GM12873 (cell line): ENCODE measurements at regions not wholly inside any gene's neighbourhood (a gene's known extent, or its start where the extent isn't known, plus 50 kb on each side); places are given as distances from the start of the nearest gene placed in this dataset.
A peak's percentile ranks its signal among the peaks of the same experiment; 100 is the strongest.

ENCODE experiments used
- TF ChIP-seq, protein P1 (sequence below): IDR thresholded peaks from 2 replicates; pipeline ENCODE4 v1.5.1; 2012; ENCODE audit warnings: low read depth, mild to moderate bottlenecking, moderate library complexity, low read length, control low read depth; ENCODE audit not compliant: insufficient read depth; ENCODE audit errors: missing control alignments

DNA sequence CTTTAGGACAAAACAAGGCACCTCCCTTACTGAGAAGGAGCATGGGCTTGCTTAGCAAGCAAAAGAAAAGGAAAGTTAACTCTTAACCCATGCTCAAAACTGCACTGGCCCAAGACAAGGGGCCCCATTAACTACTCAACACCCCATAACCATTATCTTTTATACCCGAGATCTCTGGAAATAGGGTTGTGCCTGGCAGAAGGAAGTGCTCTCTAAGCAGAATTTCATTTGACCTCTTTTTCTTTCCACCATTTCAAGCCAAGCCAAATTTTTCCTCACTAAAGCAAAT is 167.2 kb downstream of the RASEF start:
- TF ChIP-seq, protein P1, sequence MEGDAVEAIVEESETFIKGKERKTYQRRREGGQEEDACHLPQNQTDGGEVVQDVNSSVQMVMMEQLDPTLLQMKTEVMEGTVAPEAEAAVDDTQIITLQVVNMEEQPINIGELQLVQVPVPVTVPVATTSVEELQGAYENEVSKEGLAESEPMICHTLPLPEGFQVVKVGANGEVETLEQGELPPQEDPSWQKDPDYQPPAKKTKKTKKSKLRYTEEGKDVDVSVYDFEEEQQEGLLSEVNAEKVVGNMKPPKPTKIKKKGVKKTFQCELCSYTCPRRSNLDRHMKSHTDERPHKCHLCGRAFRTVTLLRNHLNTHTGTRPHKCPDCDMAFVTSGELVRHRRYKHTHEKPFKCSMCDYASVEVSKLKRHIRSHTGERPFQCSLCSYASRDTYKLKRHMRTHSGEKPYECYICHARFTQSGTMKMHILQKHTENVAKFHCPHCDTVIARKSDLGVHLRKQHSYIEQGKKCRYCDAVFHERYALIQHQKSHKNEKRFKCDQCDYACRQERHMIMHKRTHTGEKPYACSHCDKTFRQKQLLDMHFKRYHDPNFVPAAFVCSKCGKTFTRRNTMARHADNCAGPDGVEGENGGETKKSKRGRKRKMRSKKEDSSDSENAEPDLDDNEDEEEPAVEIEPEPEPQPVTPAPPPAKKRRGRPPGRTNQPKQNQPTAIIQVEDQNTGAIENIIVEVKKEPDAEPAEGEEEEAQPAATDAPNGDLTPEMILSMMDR: no peak

- TF ChIP-seq, protein P1: peak; percentile 24
Measured at GRCh38 chr9:82903503-82903902, 159.4 kb downstream of the RASEF start.

GRCh38 chr9:82911996-82912395 is 150.9 kb downstream of the RASEF start:
- TF ChIP-seq, protein P1: no peak

DNA sequence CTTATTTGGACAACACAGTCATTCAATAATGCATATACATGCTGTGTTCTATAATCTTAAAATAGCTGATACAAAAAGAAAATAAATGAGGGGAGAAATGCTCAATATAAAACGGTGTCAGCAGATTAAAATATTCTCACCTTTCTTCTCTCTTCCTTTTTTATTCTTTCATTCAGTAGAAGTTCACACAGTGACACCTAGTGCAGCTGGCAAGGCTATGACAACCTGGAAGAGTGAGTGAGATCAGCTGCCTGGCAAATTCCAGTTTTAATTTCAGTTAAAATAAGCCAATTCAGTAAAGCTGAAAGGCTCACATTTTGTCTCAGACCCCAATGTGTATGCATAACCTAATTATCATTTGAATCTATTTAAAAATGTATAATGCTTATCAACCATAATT is 150.3 kb downstream of the RASEF start:
- TF ChIP-seq, protein P1: no peak

DNA sequence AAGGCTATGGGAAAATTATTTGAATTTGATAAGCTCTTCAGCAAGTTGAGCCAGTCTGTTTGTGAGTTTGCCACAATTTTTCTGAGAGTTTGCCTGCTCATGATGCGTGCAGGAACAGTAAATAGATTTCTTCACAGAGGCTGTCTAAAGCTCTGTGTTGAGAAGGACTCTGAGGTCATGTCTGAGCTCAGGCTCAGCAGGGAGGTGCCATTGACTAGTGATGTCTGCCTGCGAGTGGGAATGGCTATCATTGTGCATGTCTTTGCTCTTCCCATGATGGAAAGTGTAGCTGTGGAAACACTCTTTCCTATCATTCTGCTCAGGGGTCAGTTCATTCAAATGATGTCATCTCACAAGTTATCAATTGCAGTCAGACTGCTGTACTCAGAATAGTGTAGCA is 142.8 kb downstream of the RASEF start:
- TF ChIP-seq, protein P1: no peak

GRCh38 chr9:82922686-82923085 is 140.3 kb downstream of the RASEF start:
- TF ChIP-seq, protein P1: no peak

- TF ChIP-seq, protein P1: no peak
Measured at GRCh38 chr9:82923092-82923911, 139.6 kb downstream of the RASEF start.
